ENCODE measurements at regions not wholly inside any gene's neighbourhood (a gene's known extent, or its start where the extent isn't known, plus 50 kb on each side); places are given as distances from the start of the nearest gene placed in this dataset.

DNA sequence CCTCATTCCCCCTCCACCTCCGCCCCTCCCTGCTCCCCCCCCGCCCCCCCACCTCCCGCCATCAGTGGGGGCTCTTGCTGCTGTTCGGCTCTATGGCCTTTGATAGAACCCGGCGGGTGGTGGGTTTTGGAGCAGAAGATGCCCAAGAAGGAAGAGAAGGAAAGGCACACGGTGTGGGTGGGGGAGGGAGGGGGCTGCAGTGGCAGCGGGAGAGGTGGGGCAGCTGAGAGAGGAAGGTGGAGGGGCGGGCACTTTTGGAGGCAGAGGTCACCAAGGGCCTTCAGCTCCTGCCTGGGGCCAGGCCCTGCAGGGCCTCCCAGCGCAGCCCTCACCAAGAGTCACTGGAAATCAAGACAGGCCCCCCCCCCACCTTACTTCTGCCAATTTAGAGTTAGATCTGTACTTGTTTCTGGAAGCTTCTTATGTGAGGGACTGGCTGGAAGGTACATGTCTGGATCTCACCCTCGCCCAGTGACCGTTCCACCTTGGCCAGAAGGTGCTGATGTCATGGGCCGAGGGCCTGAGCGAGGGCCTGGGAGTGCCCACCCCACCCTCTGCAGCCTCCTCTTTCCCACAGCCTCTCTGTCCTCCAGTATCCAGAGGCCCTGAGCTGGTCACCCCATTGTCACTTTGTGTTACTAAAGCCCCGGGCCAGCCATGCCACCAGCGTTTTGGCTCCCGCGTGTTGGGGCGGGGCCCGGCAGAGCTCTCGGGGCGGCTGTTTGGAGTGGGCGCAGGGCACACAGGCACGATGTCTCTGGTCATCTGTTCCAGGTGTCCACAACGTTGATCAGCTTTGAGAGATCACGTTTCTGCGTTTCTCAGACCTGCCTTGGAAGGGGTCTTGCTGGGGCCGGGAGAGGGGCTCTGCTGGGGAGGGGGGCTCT lies 153.9 kb downstream of the KIF26A start:
- no peak for DNase-seq

DNA sequence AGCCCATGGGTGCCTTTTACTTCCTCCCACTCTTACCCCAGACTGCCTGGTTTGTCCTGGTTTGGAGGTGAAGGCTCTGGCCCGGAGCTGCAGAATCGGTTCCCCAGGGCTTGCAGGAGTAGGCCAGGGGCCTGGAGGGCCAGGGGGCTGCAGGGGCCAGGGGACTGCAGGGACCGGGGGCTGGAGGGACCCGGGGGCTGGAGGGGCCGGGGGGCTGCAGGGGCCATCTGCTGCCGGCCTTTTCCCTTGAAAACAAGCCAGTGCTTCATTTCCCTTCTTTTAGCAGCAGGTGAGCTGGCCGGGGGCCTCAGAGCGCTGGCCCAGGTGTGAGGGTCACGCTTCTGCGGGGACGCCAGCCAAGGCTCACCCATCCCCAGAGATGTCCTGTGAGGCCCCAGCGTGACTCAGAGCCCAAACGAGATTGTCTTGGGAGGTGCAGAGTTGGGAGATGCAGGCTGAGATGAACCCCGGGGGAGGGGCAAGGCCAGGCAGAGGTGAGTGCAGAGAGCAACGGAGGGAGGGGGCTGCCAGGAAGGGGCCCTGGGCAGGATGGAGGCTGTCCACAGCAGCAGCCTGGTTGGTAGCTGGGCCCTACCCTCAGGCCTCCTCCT lies 154.9 kb downstream of the KIF26A start:
- DNase-seq, result no peak

DNA sequence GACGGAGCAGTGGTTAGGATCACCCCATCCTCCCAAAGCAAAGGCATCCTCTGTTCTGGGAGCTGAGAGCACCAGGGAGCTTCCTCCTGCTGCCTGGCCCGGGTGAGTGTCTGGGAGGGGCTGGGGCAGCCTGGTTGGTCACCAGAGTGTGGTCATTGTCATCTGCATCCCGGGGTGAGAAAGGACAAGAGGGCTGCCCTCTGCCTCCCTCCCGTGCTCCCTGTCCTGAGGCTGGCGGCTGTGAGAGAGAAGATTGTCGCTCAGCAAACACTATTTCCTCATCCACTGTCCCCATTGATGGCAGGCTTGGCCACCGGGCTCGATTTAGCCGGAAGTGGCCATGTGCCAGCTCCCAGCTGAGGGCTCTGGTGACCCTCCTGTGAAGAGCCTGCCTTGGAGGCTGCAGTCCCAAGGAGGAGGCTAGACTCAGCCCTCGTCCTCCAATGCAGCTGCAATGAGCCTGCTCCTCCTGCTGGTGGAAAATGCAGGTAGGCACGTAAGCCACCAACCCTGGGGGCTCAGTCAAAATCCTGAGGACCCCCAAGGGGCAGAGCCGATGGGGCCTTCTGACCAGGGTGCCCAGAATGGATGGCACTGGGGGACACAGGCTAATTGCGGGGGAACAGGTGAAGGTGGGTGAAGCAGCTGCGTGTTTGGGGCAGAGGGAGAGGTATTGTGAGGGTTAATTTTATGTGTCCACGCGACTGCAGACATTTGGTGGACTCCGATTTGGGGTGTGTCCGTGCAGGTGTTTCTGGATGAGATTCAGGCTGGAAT lies 155.7 kb downstream of the KIF26A start:
- no peak for DNase-seq

DNA sequence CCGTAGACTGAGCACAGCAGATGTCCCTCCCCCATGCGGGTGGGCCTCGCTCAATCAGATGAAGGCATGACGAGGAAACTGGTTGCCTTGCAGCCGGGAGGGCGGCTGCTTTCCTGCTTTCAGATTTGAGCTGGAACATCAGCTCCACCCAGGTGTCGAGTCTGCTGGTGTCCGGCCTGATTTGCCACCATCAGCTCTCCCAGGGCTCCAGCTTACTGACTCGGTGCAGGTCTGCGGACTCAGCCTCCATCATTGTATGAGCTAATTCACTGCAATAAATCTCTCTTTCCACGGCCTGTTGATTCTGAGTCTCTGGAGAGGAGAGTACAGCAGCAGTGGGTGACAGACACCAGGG lies 156.2 kb downstream of the KIF26A start:
- DNase-seq, result no peak

DNA sequence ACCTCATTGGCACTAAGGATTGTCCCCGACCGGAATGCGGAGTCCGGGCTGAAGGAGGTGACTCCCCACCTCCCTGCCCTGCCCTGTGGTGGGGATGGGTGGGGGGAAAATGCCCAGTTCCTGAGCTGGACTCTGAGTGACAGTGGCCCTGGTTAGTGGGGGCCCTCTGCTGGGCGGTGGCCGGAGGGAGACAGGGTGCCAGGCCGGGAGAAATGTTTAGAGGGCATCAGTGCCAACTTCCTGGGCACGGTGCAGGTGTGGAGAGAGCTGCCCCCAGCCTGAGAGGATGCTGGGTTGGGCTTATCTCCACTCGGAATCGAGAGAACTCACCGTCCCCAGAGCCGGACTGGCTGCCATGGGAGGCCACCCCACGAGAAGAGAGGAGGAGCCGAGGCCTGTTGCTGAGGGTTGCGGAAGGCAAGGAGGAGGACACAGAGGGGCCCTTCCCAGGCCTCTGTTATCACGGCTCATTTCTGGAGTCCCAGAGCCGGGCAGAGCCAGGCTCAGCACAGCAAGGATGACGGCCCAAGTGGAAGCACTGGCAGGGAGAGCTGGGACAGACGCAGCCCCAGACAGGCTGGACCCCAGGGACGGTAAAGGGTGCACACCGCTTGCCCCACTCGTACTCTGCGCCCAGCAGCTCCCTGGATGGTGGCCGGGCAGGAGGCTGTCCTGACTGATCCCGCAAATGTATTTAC lies 156.7 kb downstream of the KIF26A start:
- no peak for DNase-seq

DNA sequence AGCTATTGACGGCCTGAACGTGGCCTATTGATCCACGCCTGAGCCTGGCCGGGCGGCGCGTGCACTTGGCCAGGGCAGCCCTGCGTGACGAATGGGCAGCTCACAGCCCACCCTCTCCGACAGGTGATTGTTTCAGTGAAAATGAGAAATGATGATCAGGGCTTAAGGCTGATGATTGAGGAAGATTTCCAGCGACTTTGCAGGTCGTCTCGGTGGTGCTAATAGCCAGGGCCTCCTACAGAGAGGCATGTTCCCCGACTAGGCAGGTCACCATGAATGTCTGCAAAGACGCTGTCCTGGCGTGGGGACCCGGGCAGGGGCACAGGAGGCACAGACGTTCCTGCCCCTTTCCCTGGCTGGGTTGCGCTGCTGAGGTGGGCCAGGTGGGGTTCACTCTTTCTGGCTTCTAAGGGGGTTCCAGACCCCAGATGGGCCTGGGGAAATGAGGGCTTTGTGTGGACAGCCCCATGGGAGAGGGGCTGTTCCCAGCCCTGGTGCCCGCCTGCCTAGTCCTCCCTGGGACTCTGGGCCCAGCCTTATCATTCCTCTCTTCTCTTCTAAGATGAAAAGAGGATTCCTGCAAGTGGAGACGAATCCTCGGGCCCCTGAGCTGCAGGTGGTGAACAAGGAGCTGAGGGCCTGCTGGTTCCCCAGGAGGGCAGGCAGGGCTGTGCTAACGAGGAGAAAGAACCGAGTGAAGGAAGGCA lies 157.4 kb downstream of the KIF26A start:
- DNase-seq, result no peak

DNA sequence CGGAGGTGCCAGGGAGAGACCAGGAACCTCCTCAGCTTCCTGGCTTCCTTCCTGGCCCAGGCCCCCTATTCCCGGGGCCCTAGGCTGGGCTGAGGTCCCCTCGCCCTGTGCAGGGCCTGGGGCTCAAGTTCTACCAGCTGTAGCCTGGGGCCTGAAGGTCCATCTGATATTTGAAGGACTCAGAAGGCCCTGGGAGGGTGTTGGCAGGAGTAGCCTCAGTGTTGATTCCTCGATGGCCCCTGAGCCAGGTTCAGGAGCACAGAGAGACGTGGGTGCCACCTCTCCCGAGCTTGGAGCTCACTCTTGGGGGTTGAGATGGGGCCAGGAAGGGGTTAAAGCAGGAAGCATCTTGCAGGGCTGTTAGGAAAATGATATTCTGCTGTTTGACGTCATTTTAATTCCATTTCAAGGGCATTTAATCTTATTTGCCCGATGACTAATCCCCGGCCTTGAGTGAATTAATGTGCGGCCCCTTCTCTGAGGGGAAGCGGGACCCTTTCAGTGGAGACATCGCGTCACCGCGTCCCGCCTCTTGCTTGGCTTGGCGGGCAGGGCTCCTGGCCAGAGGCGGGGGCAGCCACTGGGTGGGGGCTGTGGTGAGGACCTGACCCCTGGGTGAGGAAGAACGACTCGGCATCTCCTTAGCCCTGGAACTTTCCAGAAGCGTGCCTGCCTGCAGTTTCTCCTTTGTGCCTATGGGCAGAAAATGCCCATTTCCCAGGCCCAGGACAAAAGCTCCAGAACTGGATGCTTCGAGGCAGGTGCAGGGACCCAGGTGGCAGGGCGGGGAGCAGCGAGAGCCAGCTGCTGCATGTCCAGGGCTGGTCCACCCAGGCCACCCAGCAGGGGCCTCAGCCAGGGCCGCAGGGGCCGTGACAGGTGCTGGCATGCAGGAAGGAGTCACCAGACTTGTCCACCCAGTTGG lies 158.3 kb downstream of the KIF26A start:
- no peak for DNase-seq

DNA sequence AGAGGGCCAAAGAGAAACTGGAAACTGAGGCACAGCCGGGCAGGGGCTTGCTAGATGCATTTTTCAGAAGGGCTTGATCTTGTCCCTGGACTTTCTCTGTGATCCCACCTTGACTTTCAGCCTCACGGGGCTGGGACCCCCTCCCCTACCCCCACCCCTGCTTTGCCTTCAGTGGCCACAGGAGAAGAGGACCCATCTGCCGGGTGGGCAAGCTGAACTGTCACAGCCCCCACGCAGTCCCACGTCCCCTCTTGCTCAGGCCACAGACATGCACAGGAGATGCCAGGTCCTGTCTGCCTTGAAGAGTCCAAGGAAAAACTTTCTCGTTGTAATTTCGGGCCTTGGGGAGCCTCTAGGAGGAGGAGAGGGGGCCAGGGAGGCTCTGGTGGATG lies 158.9 kb downstream of the KIF26A start:
- no peak for DNase-seq

DNA sequence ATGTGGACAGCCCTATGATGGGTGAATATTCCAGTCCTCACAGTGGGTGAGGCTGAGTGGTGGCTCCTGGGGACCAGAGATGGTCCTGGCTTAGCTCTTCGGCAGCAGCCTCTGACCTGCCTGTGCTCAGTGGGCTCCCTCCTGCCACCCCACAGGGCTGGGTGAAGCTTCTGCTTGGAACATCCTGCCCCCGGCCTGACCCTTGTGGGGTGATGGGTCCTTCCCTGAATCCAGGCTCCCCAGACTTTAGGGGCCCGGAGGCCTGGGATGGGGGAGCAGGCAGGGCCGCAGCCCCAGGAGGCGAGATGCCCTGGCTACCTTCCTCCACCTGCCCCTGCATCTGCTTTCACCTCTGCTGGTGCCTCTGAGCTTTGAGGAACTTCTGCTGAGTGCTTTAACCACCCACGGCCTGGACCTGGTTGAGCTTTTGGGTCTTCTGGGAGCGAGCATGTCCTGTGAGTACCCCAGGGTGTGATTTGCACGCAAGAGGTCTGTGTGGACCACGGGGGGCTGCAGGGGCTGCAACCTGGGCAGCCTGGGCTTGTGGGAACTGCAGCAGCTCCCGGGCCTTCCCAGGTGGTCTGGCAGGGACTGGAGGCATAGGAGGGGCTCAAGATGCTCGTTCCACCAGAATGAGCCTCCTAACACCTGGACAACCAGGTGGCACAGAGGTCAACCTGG lies 159.5 kb downstream of the KIF26A start:
- DNase-seq, result no peak

DNA sequence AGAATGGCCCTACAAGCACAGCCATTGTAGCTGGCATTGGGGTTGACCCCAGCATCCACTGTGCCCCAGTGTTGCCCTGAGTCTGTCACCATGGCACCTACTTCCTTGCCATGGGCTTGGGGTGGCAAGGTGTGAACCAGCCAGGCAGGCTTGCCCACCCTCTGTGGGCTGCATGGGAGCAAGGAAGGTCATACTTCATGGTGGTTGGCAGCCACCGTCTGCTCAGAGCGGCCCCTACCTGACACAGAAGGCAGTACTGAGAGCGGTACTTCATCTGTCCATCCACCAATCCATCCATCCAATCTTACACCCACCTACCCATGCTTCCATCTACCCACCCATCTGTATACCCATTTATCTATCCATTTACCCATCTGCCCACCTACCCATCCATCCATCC lies 160.1 kb downstream of the KIF26A start:
- DNase-seq, result no peak

DNA sequence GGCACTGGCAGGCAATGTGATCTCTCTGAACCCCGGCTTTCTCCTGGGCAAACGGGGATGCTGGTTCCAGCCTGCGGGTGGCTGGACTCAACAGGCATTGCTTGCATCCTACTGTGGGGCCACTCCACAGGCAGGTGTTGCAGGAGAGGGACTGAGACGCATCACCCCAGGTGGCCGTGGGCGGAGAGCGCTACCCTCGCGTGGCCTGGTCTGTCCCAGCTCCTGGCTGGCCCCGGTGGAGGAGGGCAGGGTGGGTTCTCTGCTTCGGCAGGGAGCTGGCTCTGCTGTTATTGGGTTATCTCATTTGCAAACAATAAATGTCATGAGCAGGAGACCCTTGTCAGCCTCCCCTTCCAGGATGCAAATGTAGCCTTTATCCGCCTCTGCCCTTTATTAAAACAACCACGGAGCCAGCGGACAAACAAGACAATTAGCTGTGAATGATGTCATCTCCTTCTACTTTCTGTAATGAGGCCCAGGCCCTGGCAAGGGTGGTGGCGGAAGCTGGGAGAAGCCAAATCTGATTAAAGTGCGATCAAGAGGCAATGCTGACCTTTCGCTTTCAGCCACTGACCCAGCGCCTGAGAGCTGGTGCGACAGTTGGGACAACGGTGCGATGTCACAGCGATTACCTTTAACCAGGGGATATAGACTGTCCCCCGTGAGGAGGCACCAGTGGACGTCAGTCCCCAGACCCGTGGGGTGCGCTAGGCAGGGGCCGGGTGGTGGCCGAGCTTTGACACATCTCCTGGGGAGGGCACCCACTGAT lies 161.8 kb downstream of the KIF26A start:
- no peak for DNase-seq

DNA sequence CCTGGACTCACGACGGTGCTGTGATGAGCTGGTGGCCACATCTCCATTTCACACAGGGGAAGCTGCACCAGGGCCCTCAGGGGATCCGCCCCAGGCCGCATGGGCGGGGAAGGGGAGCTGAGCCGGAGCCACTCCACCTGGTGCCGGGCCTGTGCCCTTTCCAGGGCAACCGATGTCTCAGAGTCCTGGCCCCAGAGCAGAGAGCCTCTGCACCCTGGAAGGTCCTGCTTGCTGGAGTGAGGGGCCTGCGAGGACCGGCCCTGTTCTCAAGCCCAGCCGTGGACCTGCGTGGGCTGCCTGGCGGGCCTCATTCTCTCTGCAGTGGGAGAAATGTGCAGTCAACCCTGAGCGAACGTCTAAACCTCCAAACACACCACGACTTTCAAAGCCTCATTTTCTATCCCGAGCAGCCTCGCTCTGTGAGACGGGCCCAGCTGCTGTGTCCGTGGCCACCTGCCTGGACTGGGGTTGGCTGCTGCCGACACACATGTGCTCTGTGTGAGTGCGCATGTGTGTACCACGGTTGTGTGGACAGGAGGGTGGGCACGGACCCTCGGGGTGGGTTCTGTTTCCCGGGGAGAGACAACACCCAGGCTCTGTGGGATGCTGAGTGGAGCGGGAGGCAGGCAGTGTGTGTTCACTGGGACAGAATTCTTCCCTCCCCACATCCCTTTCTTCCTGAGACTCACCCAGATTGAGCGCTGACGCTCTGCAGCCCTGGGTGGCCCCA lies 163.5 kb downstream of the KIF26A start:
- no peak for DNase-seq

DNA sequence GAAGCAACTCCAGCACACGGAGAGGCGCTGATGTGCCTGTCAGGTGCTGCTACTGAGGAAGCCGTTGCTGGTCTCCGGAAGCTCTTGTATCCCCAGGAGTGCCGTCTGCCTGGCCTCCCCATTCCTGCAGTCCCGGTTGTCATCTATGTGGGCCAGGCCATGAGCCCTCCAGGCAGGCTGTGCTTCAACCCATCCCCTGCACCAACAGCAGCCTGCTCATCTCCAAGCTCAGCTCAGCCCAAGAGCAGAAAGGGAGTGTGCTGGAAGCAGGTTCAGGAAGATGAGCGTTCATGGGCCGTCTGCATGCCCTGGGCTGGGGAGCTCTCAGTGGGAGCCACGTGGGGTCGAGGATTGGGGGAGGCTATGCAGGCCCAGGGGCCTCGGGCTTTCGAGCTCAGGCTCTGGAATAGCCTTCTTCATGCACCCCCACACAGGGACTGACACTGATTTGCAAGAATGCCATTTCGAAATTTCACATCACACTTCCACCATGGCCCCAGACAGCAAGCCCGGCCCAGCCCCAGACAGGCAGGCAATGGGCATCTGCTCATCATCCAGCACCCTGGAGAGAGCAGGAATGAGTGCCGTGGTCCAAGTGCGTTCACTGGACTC lies 164.5 kb downstream of the KIF26A start:
- DNase-seq, result no peak

DNA sequence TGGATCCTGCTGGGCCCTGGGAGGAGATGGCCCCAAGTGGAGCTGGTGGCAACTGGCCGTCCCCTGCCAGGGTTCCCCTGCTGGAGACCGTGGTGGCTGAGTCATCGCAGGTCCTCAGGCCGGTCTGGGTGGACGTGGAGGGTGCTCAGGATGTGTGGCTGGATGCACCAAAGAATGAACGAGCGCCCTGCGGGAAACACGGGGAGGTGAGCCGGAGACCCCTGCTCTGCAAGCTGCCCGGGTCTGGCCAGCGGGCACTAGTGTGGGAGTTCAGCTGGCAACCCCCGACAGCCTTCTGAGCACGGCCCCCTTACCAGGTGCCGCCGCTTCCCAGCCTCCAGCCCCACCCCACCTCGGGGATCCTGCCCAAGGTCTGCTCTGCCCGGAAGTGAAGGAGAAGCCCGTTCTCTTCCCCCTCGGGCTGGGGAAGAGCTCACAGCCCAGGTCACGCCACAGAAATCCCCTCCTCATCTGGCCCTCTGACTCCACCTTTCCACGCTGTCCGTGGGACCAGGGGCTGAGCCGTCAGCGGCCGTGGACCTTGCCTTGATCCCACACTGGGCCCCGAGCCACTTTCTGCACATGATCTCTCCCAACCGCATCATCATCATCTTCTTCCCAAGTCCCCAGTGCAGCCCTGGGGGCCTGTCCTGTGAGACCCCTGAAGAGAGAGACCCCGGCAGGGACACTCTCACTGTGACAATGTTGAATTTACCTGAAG lies 165.5 kb downstream of the KIF26A start:
- DNase-seq, result no peak

DNA sequence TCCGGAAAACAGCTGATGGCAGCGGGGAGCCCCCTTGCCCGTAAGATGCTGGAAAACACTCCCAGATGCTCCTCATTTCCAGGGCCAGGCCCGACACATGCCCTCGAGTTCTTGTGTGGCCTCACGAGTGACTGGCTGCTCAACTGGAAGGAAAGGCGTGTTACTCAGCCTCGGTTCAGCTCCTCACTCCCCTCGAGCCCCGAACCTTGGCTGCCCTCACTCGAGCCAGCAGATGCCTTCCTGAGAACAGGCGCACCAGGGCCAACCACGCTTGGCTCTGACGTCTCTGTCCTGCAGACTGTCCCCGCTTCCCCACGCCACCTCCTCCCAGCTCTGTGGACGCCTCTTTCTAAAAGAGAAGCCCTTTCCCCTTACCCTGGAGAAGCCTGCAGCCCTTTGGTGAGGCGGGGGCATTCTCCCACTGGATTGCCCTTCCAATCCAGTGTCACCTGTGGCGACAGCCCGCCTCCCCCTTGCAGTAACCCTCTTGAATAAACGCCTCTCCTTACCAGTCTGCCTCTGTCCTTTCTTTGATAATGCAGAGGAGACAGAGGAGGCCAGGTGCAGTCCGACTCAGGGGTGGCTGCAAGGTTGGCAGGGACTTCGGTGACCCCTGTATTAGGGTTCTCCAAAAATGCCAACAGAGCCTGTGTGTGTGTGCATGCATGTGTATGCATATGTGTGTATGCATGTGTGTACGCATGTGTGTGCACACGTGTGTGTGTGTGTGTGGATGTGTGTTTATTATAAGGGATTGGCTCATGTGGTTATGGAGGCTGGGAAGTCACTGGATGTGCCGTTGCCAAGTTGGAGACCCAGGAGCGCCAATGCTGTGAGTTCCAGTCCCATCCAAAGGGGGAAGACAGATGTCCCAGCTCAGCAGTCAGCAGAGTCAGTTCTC lies 166.3 kb downstream of the KIF26A start:
- no peak for DNase-seq

DNA sequence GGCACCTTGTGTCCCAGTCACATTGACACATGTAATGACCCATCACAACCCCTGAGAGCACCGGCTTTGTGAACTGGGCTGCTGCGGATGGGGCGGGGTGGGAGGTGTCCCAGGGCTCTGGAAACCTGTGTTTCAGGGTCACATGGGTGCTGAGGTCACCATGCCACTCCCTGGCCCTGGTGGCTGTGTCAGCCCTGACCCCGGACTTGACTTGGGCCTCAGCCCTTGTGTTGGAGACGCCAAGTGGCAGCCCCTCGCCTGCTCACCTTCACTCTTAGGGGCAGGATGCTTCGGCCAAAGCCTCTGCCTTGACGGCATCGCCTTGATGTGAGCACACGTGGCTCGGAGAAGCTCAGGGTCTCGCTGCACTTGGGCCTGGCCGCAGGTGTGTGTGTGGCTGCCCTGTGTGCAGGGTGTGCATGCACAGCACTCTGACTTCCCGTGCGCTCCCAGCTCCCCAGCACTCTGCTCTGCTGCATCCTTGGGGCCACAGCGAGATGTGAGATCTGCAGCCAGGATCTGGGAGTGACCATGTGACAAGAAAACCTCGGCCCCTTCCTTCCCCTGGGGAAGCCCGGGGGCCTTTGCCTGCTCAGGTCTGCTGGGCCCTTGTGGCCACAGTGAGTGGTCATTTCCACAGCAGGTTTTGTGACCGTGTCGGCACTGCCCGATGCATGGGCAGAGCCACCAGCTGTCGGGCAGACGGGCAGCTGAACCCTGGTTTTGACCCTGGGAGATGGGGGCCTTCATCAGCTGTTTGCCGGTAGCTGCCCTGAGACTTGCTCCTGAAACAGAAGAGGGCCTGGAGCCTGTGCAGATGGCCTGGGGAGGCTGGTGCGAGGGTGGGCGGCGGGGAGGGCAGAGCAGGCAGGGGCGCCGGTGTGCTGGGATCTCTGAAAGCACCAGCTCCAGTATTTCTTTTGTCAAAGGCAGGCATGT lies 167.4 kb downstream of the KIF26A start:
- no peak for DNase-seq
